GM20000 (cell line): ENCODE measurements at regions not wholly inside any gene's neighbourhood (a gene's known extent, or its start where the extent isn't known, plus 50 kb on each side); places are given as distances from the start of the nearest gene placed in this dataset.
"Not testable (repeated sequence)": the region's sequence is repeated elsewhere in the genome, so short reads cannot be mapped to it uniquely, and the experiment has no call there.

Experiments
- DNase-seq: peaks from one replicate; pipeline ENCODE4 v3.0.0; 2012; ENCODE audit warnings: low spot score
- CTCF ChIP-seq: IDR thresholded peaks from 2 replicates; pipeline ENCODE4 v1.5.1; 2012; ENCODE audit warnings: mild to moderate bottlenecking, control low read depth; ENCODE audit errors: extremely low read depth, missing control alignments

GRCh38 chr11:25436326-25436725 is 895.6 kb upstream of the ANO3 start:
- no peak for TF ChIP-seq CTCF
- DNase-seq, result no peak

DNA sequence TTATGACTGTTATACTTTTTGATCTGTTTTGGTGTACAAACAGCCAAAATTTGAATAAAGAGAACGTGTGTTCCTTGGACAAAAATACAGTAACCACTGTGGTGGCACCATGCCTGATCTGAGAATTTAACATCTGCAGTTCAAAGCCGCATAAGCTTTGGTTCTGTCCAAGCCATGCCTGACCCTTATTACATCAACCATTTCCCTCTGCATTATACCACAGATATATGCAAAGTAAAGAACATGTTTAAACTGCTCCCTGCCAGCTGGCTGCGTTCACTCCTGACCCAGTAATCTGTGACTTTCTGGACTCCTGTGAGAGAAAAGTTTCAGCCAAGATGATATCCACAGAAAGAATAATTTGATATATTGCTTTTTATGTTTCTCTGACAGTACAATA is 890.5 kb upstream of the ANO3 start:
- DNase-seq, result no peak
- TF ChIP-seq CTCF, result no peak

DNA sequence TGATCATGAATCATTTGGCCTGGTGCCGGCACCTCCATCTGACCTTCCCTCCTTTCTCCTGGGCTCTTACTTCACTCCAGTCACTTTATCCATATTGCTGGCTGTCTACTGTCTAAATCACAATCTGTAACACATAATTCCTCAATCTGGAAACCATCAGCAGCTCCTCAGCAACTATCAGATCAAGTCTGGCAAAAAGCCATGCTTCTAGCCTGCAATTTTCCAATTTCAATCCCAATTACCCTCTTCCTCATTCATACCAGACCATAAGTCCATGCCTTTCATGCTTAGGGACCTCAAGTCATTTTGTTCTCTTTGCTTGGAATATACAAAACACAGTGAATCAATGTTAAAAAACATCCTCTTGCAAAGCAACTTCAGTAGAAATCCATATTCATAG is 882.8 kb upstream of the ANO3 start:
- no peak for TF ChIP-seq CTCF

GRCh38 chr11:25453471-25453870 is 878.5 kb upstream of the ANO3 start:
- no peak for TF ChIP-seq CTCF
- DNase-seq, result no peak

More for the DNA sequence above, 882.8 kb upstream of the ANO3 start:
- no peak for DNase-seq

GRCh38 chr11:25456211-25456610 is 875.7 kb upstream of the ANO3 start:
- no peak for DNase-seq
- TF ChIP-seq CTCF, result no peak

GRCh38 chr11:25483915-25484635 is 847.9 kb upstream of the ANO3 start:
- DNase-seq, result no peak
- TF ChIP-seq CTCF, result no peak

- TF ChIP-seq CTCF, result no peak
- DNase-seq, result no peak
Observed at GRCh38 chr11:25485315-25485714, 846.6 kb upstream of the ANO3 start.

GRCh38 chr11:25486338-25486737 is 845.6 kb upstream of the ANO3 start:
- not testable (repeated sequence) for DNase-seq

DNA sequence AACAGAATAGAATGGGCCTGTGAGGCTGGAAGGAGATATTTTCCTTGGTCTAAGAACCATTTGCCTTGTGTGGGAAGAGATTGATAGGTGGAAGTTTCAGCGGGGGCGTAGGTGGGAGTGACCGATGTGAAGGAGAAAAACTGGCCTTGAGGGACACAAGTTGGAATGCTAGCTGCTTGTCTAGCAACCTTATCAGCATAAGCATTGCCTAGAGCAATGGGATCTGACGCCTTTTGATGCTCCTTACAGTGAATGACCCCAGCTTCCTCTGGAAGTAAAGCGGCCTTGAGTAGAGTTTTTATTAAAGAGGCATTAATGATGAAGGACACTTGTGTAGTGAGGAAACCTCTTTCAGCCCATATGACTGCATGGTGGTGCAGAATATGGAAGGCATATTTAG is 843.8 kb upstream of the ANO3 start:
- not testable (repeated sequence) for DNase-seq

- not testable (repeated sequence) for DNase-seq
Observed at GRCh38 chr11:25501426-25501825, 830.5 kb upstream of the ANO3 start.
